ENCODE measurements at regions not wholly inside any gene's neighbourhood (a gene's known extent, or its start where the extent isn't known, plus 50 kb on each side); places are given as distances from the start of the nearest gene placed in this dataset.

- DNase-seq (ENCODE audit: low spot score in 2 of 2), result no peak
- H3K27me3 ChIP-seq, result no peaks in the 10 kb centered on the region
- H3K9me3 ChIP-seq, result no peaks in the 10 kb centered on the region
- intact Hi-C loops (cut with DNase I), result no loop called here
- TF ChIP-seq, protein P1, sequence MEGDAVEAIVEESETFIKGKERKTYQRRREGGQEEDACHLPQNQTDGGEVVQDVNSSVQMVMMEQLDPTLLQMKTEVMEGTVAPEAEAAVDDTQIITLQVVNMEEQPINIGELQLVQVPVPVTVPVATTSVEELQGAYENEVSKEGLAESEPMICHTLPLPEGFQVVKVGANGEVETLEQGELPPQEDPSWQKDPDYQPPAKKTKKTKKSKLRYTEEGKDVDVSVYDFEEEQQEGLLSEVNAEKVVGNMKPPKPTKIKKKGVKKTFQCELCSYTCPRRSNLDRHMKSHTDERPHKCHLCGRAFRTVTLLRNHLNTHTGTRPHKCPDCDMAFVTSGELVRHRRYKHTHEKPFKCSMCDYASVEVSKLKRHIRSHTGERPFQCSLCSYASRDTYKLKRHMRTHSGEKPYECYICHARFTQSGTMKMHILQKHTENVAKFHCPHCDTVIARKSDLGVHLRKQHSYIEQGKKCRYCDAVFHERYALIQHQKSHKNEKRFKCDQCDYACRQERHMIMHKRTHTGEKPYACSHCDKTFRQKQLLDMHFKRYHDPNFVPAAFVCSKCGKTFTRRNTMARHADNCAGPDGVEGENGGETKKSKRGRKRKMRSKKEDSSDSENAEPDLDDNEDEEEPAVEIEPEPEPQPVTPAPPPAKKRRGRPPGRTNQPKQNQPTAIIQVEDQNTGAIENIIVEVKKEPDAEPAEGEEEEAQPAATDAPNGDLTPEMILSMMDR (IDR thresholded peaks at IDR 0.05), result no peak
- no peaks in the 10 kb centered on the region for H3K4me1 ChIP-seq
- H3K36me3 ChIP-seq, result no peaks in the 10 kb centered on the region
- no peak overlapping the region for H3K4me3 ChIP-seq
- H3K27ac ChIP-seq, result no peak overlapping the region
These were observed 223.8 kb downstream of the CMPK2 start for GRCh38 chr2:6641956-6642355.

DNA sequence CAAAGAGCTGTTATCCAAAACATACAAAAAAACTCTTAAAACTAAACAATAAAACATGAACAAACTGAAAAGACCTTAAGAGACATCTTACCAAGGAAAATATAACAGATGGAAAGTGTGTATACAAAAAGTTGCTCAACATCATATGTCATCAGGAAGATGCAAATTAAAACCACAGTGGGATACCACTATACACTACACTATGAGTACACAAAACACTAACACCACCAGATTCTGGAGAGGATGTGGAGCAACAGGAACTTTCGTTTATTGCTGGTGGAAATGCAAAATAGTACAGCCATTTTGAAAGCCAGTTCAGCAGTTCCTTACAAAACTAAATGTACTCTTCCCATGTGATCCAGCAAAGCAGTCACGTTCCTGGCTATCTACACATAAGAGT lies 221.4 kb downstream of the CMPK2 start:
- intact Hi-C loops (cut with DNase I), result no loop called here
- no peak for DNase-seq (ENCODE audit: low spot score in 2 of 2)
- Histone ChIP-seq H3K27ac (no peak overlapping the region), H3K4me3 (no peak overlapping the region), H3K36me3 (no peaks in the 10 kb centered on the region), H3K9me3 (no peaks in the 10 kb centered on the region), H3K4me1 (no peaks in the 10 kb centered on the region), H3K27me3 (no peaks in the 10 kb centered on the region)
- TF ChIP-seq, protein P1 (IDR thresholded peaks at IDR 0.05), result no peak

GRCh38 chr2:6645004-6645403 lies 220.7 kb downstream of the CMPK2 start:
- Histone ChIP-seq H3K9me3 (no peaks in the 10 kb centered on the region), H3K27me3 (no peaks in the 10 kb centered on the region), H3K27ac (no peak overlapping the region), H3K4me3 (no peak overlapping the region), H3K36me3 (no peaks in the 10 kb centered on the region), H3K4me1 (no peaks in the 10 kb centered on the region)
- DNase-seq (ENCODE audit: low spot score in 2 of 2), result no peak
- intact Hi-C loops (cut with DNase I), result no loop called here
- TF ChIP-seq, protein P1 (IDR thresholded peaks at IDR 0.05), result no peak

DNA sequence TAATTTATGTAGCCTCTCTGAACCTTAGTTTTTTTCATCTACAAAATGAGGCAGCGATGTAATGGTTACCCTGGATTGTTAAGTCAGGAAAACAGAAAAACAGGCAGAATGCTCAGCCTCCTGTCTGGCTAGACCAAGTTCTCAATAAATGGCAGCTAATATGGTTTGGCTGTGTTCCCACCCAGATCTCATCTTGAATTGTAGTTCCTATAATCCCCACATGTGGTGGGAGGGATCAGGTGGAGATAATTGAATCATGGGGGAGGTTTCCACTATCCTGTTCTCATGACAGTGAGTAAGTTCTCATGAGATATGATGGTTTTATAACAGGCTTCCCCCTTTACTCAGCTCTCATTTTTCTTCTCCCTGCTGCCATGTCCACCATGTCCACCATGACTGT lies 220.0 kb downstream of the CMPK2 start:
- intact Hi-C loops (cut with DNase I), result no loop called here
- Histone ChIP-seq H3K9me3 (no peaks in the 10 kb centered on the region), H3K4me3 (no peak overlapping the region), H3K36me3 (no peaks in the 10 kb centered on the region), H3K27ac (no peak overlapping the region), H3K27me3 (no peaks in the 10 kb centered on the region), H3K4me1 (no peaks in the 10 kb centered on the region)
- TF ChIP-seq, protein P1 (IDR thresholded peaks at IDR 0.05), result no peak
- no peak for DNase-seq (ENCODE audit: low spot score in 2 of 2)

GRCh38 chr2:6647046-6647445 lies 218.7 kb downstream of the CMPK2 start:
- intact Hi-C loops (cut with DNase I), result no loop called here

More at GRCh38 chr2:6647046-6647445, 218.7 kb downstream of the CMPK2 start:
- Histone ChIP-seq H3K27ac (no peak overlapping the region), H3K9me3 (no peaks in the 10 kb centered on the region), H3K4me3 (no peak overlapping the region), H3K4me1 (no peaks in the 10 kb centered on the region), H3K36me3 (no peaks in the 10 kb centered on the region), H3K27me3 (no peaks in the 10 kb centered on the region)
- DNase-seq (ENCODE audit: low spot score in 2 of 2), result no peak
- TF ChIP-seq, protein P1 (IDR thresholded peaks at IDR 0.05), result no peak
